Calu3 (cell line): ENCODE measurements at regions not wholly inside any gene's neighbourhood (a gene's known extent, or its start where the extent isn't known, plus 50 kb on each side); places are given as distances from the start of the nearest gene placed in this dataset.

Source experiments
- BruUV-seq: library from RNA; stranded (reverse); fragments of 400-500 nt; replicated peaks from 2 replicates; lab custom pipeline; 2021; lab: Mats Ljungman, UMichigan
- CTCF ChIA-PET: fragments of 300-600 bp; sonication (Branson Sonifier 250); formaldehyde crosslinking; loops from one replicate; lab custom pipeline; 2022; ENCODE audit warnings: antibody characterized with exemption; lab: Charles Lee
- DNase-seq: peaks from one replicate; pipeline ENCODE4 v3.0.0; 2022
- H3K27ac Mint-ChIP-seq: one replicate; pipeline ENCODE4 v1.8.0; 2022; ENCODE audit warnings: mixed read lengths; ENCODE audit not compliant: unreplicated experiment
- H3K27me3 Mint-ChIP-seq: one replicate; pipeline ENCODE4 v1.8.0; 2022; ENCODE audit warnings: mixed read lengths; ENCODE audit not compliant: unreplicated experiment
- H3K36me3 Mint-ChIP-seq: one replicate; pipeline ENCODE4 v1.8.0; 2022; ENCODE audit warnings: mild to moderate bottlenecking, moderate library complexity, mixed read lengths; ENCODE audit not compliant: insufficient read depth, unreplicated experiment
- H3K4me1 Mint-ChIP-seq: one replicate; pipeline ENCODE4 v1.8.0; 2022; ENCODE audit warnings: mild to moderate bottlenecking, low read depth, mixed read lengths; ENCODE audit not compliant: unreplicated experiment
- H3K4me3 Mint-ChIP-seq: one replicate; pipeline ENCODE4 v1.8.0; 2022; ENCODE audit warnings: mild to moderate bottlenecking, low read depth, moderate library complexity, mixed read lengths; ENCODE audit not compliant: unreplicated experiment
- H3K9me3 Mint-ChIP-seq: one replicate; pipeline ENCODE4 v1.8.0; 2022; ENCODE audit warnings: low read depth, mixed read lengths; ENCODE audit not compliant: unreplicated experiment
- CTCF ChIP-seq: fragments of 200-600 bp; IDR thresholded peaks from one replicate; pipeline ENCODE4 v1.8.0; 2022; ENCODE audit warnings: antibody characterized with exemption; ENCODE audit not compliant: unreplicated experiment
- intact Hi-C: fragments of 100-400 bp; cut with micrococcal nuclease; formaldehyde crosslinking; loops from one replicate; pipeline ENCODE4 v1.10.0; 2022; ENCODE audit not compliant: unreplicated experiment

GRCh38 chr6:3510178-3510577 is 53.3 kb upstream of the SLC22A23 start:
- intact Hi-C loops: no loop called here
- Mint-ChIP-seq H3K36me3 (no peaks in the 10 kb centered on the region), H3K4me3 (no peak overlapping the region), H3K4me1 (peaks cover 10% of the 10 kb centered on the region), H3K9me3 (no peaks in the 10 kb centered on the region), H3K27ac (no peak overlapping the region), H3K27me3 (peaks cover 26% of the 10 kb centered on the region)
- TF ChIP-seq CTCF: no peak
- BruUV-seq: no TSS peak
- DNase-seq: no peak
- CTCF ChIA-PET: no interaction called here

GRCh38 chr6:3509336-3509735 is 52.5 kb upstream of the SLC22A23 start:
- Mint-ChIP-seq H3K4me1 (peaks cover 10% of the 10 kb centered on the region), H3K36me3 (no peaks in the 10 kb centered on the region), H3K27ac (no peak overlapping the region), H3K4me3 (no peak overlapping the region), H3K27me3 (peaks cover 18% of the 10 kb centered on the region), H3K9me3 (no peaks in the 10 kb centered on the region)
- TF ChIP-seq CTCF: no peak
- CTCF ChIA-PET: no interaction called here
- intact Hi-C loops: no loop called here
- no peak for DNase-seq
- BruUV-seq: no TSS peak

GRCh38 chr6:3506751-3507383 is 50.0 kb upstream of the SLC22A23 start:
- Mint-ChIP-seq H3K27me3 (peaks cover 29% of the 10 kb centered on the region), H3K4me1 (peaks cover 10% of the 10 kb centered on the region), H3K36me3 (no peaks in the 10 kb centered on the region), H3K27ac (no peak overlapping the region), H3K4me3 (no peak overlapping the region), H3K9me3 (no peaks in the 10 kb centered on the region)
- no peak for DNase-seq
- no TSS peak for BruUV-seq
- CTCF ChIA-PET: no interaction called here
- intact Hi-C loops: no loop called here
- TF ChIP-seq CTCF: no peak
